ENCODE measurements at regions not wholly inside any gene's neighbourhood (a gene's known extent, or its start where the extent isn't known, plus 50 kb on each side); places are given as distances from the start of the nearest gene placed in this dataset.

GRCh38 chr5:82590112-82590511, 312.0 kb upstream of the RPS23 start (continued):
- TF ChIP-seq AFF4 (CRISPR knock-in tag; IDR thresholded peaks at IDR 0.05) (no peak), HMG20B (CRISPR knock-in tag; IDR thresholded peaks at IDR 0.05) (no peak), POU5F1 (IDR thresholded peaks at IDR 0.05; ENCODE audit: borderline replicate concordance, low read depth, low read length, partially characterized antibody) (no peak), NCOR1 (IDR thresholded peaks at IDR 0.05) (no peak), ATF7 (IDR thresholded peaks at IDR 0.05) (no peak)

- ATAC-seq (no peak), DNase-seq (ENCODE audit: extremely low read depth in 1 of 4, low spot score in 3 of 4) (no peak), FAIRE-seq (no peak)
- H3K9me1 ChIP-seq (ENCODE audit: control insufficient read depth, insufficient read depth, low read length): no peaks in the 10 kb centered on the region
- H2AFZ ChIP-seq (ENCODE audit: low read depth, low read length): no peak overlapping the region
- H3K27me3 ChIP-seq (ENCODE audit: control insufficient read depth in 2 of 2, insufficient read depth in 2 of 2, low read length in 2 of 2): no peaks in the 10 kb centered on the region
- no peak overlapping the region for H3K27ac ChIP-seq (ENCODE audit: extremely low read depth, low read depth, low read length)
- no TSS peak for BruUV-seq (replicated peaks)
- intact Hi-C loops (cut with micrococcal nuclease) (no loop called here), in situ Hi-C loops (cut with MboI) (no loop called here)
- H3K4me1 ChIP-seq (replicated peaks in 1 of 2; ENCODE audit: control insufficient read depth in 2 of 2, insufficient read depth in 2 of 2, low read length in 2 of 2): no peaks in the 10 kb centered on the region
- no peaks in the 10 kb centered on the region for H4K20me1 ChIP-seq (replicated peaks; ENCODE audit: control insufficient read depth, insufficient read depth, low read length)
- no peaks in the 10 kb centered on the region for H3K9me3 ChIP-seq (replicated peaks; ENCODE audit: control insufficient read depth, insufficient read depth, low read depth, low read length)
- H3K9ac ChIP-seq (ENCODE audit: insufficient read depth in 1 of 2, low read depth in 2 of 2, low read length in 2 of 2): no peak overlapping the region
- 0% methylated on average over 3 of the region's 3 CpGs for WGBS (ENCODE audit: insufficient coverage, low coverage, missing lambda C conversion rate)
- no peaks in the 10 kb centered on the region for H3K79me2 ChIP-seq (ENCODE audit: control insufficient read depth, insufficient read depth, low read length)
- H3K4me3 ChIP-seq: no peak overlapping the region
- CTCF ChIA-PET (ENCODE audit: low intra/inter-chr PET ratio): no interaction called here
- POLR2A ChIA-PET: interaction anchor here (0.6 to 1.6 kb wide), 2 partner anchors 9 to 113 kb away, joined by 3 to 4 read pairs; no protein-coding TSS in a partner anchor
- no peak overlapping the region for H3K4me2 ChIP-seq (ENCODE audit: insufficient read depth, low read length)
- no peaks in the 10 kb centered on the region for H3K36me3 ChIP-seq (ENCODE audit: control insufficient read depth, insufficient read depth, low read length)
- TF ChIP-seq NRF1 (conservative IDR thresholded peaks at IDR 0.05 in 1 of 2, IDR thresholded peaks at IDR 0.05 in 1 of 2): no peak
- no peak for TF ChIP-seq BRF1 (IDR thresholded peaks at IDR 0.05; ENCODE audit: borderline replicate concordance, extremely low read depth, insufficient read length)
- TF ChIP-seq HDAC2 (IDR thresholded peaks at IDR 0.05): no peak
- TF ChIP-seq ZNF740 (CRISPR knock-in tag; IDR thresholded peaks at IDR 0.05): no peak
- no peak for TF ChIP-seq ZNF740 (tag; IDR thresholded peaks at IDR 0.05)
- no peak for TF ChIP-seq PRPF4 (IDR thresholded peaks at IDR 0.05; ENCODE audit: insufficient read depth, low read depth, low read length, poor library complexity, severe bottlenecking)
Observed at GRCh38 chr5:82586661-82587310, 308.6 kb upstream of the RPS23 start.
